Osteoblast (primary cell): ENCODE measurements at regions not wholly inside any gene's neighbourhood (a gene's known extent, or its start where the extent isn't known, plus 50 kb on each side); places are given as distances from the start of the nearest gene placed in this dataset.
A peak's percentile ranks its signal among the peaks of the same experiment; 100 is the strongest.
"Not testable (repeated sequence)": the region's sequence is repeated elsewhere in the genome, so short reads cannot be mapped to it uniquely, and the experiment has no call there.

Source experiments
- DNase-seq: peaks from one replicate; pipeline ENCODE4 v3.0.0; 2011; ENCODE audit warnings: low spot score, mixed read lengths; ENCODE audit not compliant: insufficient read length; ENCODE audit errors: missing footprints
- H2AFZ ChIP-seq: 2 replicates; pipeline ENCODE4 v1.6.0; 2011; ENCODE audit warnings: mild to moderate bottlenecking, low read length
- H3K27ac ChIP-seq: 2 replicates; pipeline ENCODE4 v1.5.1; 2011; ENCODE audit warnings: mild to moderate bottlenecking, low read depth, low read length, moderate library complexity
- H3K27me3 ChIP-seq: 2 replicates; pipeline ENCODE4 v1.6.0; 2012; ENCODE audit warnings: mild to moderate bottlenecking, control low read depth, inconsistent platforms, low read length, moderate library complexity; ENCODE audit not compliant: insufficient read depth
- H3K36me3 ChIP-seq: 2 replicates; pipeline ENCODE4 v1.5.1; 2011; ENCODE audit warnings: mild to moderate bottlenecking, low read length, control low read depth, moderate library complexity; ENCODE audit not compliant: insufficient read depth
- H3K4me1 ChIP-seq: 2 replicates; pipeline ENCODE4 v1.5.1; 2011; ENCODE audit warnings: mild to moderate bottlenecking, low read length, control low read depth, moderate library complexity; ENCODE audit not compliant: insufficient read depth
- H3K4me2 ChIP-seq: 2 replicates; pipeline ENCODE4 v1.6.0; 2011; ENCODE audit warnings: mild to moderate bottlenecking, low read length; ENCODE audit not compliant: insufficient read depth
- H3K4me3 ChIP-seq: fragments of 200-600 bp; sonication (generic); 3 replicates; pipeline ENCODE4 v1.5.1; 2012; ENCODE audit warnings: mild to moderate bottlenecking, low read length, inconsistent platforms; ENCODE audit not compliant: insufficient read depth
- H3K79me2 ChIP-seq: 2 replicates; pipeline ENCODE4 v1.6.0; 2012; ENCODE audit warnings: mild to moderate bottlenecking, low read length, control low read depth, inconsistent platforms; ENCODE audit not compliant: insufficient read depth
- H3K9me3 ChIP-seq: 2 replicates; pipeline ENCODE4 v1.5.1; 2011; ENCODE audit warnings: low read depth, low read length, control low read depth
- H4K20me1 ChIP-seq: 2 replicates; pipeline ENCODE4 v1.6.0; 2012; ENCODE audit warnings: mild to moderate bottlenecking, low read length, control low read depth; ENCODE audit not compliant: insufficient read depth
- CTCF ChIP-seq: IDR thresholded peaks from 2 replicates; pipeline ENCODE4 v1.5.1; 2011; ENCODE audit warnings: mild to moderate bottlenecking, low read depth, low read length, moderate library complexity; ENCODE audit errors: extremely low read depth

- no peak overlapping the region for H3K4me2 ChIP-seq
- DNase-seq: no peak
- no peaks in the 10 kb centered on the region for H3K27me3 ChIP-seq
- H3K36me3 ChIP-seq: no peaks in the 10 kb centered on the region
- TF ChIP-seq CTCF: no peak
- no peaks in the 10 kb centered on the region for H3K79me2 ChIP-seq
- H3K9me3 ChIP-seq: no peaks in the 10 kb centered on the region
- H2AFZ ChIP-seq: no peak overlapping the region
- no peaks in the 10 kb centered on the region for H4K20me1 ChIP-seq
- no peak overlapping the region for H3K4me3 ChIP-seq
- no peak overlapping the region for H3K27ac ChIP-seq
- H3K4me1 ChIP-seq: no peaks in the 10 kb centered on the region
These were observed 481.6 kb downstream of the SPATA31A7 start for GRCh38 chr9:61671276-61671973.

- H2AFZ ChIP-seq, H4K20me1 ChIP-seq, H3K4me3 ChIP-seq, H3K79me2 ChIP-seq, H3K27ac ChIP-seq, H3K9me3 ChIP-seq, H3K4me1 ChIP-seq, H3K4me2 ChIP-seq, H3K27me3 ChIP-seq, H3K36me3 ChIP-seq: not testable (repeated sequence)
- DNase-seq: peak; percentile 32
These were observed 482.3 kb downstream of the SPATA31A7 start for GRCh38 chr9:61672107-61672541.

GRCh38 chr9:61672645-61673167 lies 482.9 kb downstream of the SPATA31A7 start:
- H3K36me3 ChIP-seq, H4K20me1 ChIP-seq, DNase-seq, H3K79me2 ChIP-seq, H3K27ac ChIP-seq, H2AFZ ChIP-seq, H3K27me3 ChIP-seq, H3K4me2 ChIP-seq, H3K4me3 ChIP-seq, H3K4me1 ChIP-seq, H3K9me3 ChIP-seq: not testable (repeated sequence)

GRCh38 chr9:61673247-61673646 lies 483.4 kb downstream of the SPATA31A7 start:
- no peaks in the 10 kb centered on the region for H3K27me3 ChIP-seq
- no peak overlapping the region for H3K4me2 ChIP-seq
- no peak overlapping the region for H3K4me3 ChIP-seq
- no peak for DNase-seq
- H3K36me3 ChIP-seq: no peaks in the 10 kb centered on the region
- H3K4me1 ChIP-seq: no peaks in the 10 kb centered on the region
- H4K20me1 ChIP-seq: no peaks in the 10 kb centered on the region
- no peak overlapping the region for H2AFZ ChIP-seq
- TF ChIP-seq CTCF: no peak
- no peak overlapping the region for H3K27ac ChIP-seq
- no peaks in the 10 kb centered on the region for H3K79me2 ChIP-seq
- no peaks in the 10 kb centered on the region for H3K9me3 ChIP-seq

- H3K4me3 ChIP-seq: no peak overlapping the region
- DNase-seq: no peak
- no peak for TF ChIP-seq CTCF
- no peak overlapping the region for H3K27ac ChIP-seq
- H3K4me2 ChIP-seq: no peak overlapping the region
- H3K4me1 ChIP-seq: no peaks in the 10 kb centered on the region
- no peaks in the 10 kb centered on the region for H4K20me1 ChIP-seq
- no peaks in the 10 kb centered on the region for H3K36me3 ChIP-seq
- no peaks in the 10 kb centered on the region for H3K27me3 ChIP-seq
- no peak overlapping the region for H2AFZ ChIP-seq
- no peaks in the 10 kb centered on the region for H3K9me3 ChIP-seq
- H3K79me2 ChIP-seq: no peaks in the 10 kb centered on the region
These were observed 484.0 kb downstream of the SPATA31A7 start for GRCh38 chr9:61673664-61674381.
